HG03432 (cell line): ENCODE measurements at regions not wholly inside any gene's neighbourhood (a gene's known extent, or its start where the extent isn't known, plus 50 kb on each side); places are given as distances from the start of the nearest gene placed in this dataset.

Experiments used
- ATAC-seq: cut with Tn5 transposase; IDR thresholded peaks from one replicate; pipeline ENCODE4 v1.9.1; 2021; ENCODE audit warnings: mild to moderate bottlenecking, moderate library complexity; ENCODE audit not compliant: unreplicated experiment

GRCh38 chr4:114494246-114494803 lies 104.3 kb upstream of the UGT8 start:
- no peak for ATAC-seq

- no peak for ATAC-seq
Measured at GRCh38 chr4:114495471-114495928, 103.1 kb upstream of the UGT8 start.

DNA sequence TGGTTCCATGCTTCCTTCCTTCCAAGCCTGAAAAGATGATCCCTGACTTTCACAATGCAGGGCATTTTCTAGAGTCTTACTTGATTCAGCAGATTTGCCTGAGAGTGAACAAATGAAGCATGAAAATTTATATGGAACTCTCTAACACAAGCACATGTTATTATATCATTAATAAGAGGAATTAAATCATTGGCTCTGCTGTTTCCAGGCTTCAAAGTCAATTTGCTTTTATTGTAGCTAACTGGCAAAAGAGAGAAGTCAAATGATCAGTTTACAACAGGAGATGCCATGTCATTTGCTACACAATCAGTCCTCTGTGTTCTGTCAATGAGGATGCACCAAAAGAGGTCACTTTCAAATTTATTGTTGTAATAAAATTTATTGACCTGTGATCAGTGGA lies 101.5 kb upstream of the UGT8 start:
- no peak for ATAC-seq

- ATAC-seq: no peak
Measured at GRCh38 chr4:114509340-114509739, 89.3 kb upstream of the UGT8 start.

GRCh38 chr4:114512595-114513295 lies 85.9 kb upstream of the UGT8 start:
- no peak for ATAC-seq

- no peak for ATAC-seq
Measured at GRCh38 chr4:114519368-114519767, 79.2 kb upstream of the UGT8 start.

GRCh38 chr4:114527170-114527569 lies 71.4 kb upstream of the UGT8 start:
- ATAC-seq: no peak

DNA sequence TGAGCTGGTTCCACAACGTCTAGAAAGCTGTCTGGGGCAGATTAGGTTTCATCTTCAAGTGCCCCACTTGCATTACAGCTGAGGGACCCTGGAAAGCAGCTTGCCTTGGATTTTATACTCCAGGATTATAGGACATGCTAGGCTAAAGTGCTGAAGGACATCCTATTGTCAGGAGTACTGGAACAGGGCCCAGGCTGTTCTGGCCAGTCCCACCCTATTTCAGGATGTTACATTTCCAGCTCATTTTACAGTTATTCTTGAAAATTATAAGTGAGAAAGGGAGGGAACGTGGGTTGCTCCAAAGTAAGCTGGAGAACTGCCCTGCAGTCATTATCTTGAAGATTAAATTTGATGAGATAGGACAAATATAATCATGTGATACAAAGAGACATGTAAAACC lies 71.0 kb upstream of the UGT8 start:
- no peak for ATAC-seq

DNA sequence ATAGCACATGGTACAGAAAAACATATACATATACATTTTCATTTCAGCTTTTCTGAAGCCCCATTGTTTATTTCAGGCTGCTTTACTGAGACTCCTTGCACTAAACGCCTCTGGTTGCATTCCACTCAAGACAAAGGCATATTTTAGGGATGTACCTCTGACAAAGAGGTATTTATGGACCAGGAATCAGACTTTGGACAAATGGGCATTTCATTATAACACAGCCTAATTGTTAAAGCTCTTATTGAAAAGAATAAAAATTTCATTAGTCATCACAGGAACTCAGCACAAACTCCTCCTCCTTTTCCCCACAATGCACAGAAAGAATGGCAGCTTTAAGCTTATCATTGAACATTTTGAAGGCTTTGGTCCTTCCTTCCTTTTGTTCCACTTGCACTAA lies 62.9 kb upstream of the UGT8 start:
- no peak for ATAC-seq

GRCh38 chr4:114537352-114537751 lies 61.3 kb upstream of the UGT8 start:
- no peak for ATAC-seq

DNA sequence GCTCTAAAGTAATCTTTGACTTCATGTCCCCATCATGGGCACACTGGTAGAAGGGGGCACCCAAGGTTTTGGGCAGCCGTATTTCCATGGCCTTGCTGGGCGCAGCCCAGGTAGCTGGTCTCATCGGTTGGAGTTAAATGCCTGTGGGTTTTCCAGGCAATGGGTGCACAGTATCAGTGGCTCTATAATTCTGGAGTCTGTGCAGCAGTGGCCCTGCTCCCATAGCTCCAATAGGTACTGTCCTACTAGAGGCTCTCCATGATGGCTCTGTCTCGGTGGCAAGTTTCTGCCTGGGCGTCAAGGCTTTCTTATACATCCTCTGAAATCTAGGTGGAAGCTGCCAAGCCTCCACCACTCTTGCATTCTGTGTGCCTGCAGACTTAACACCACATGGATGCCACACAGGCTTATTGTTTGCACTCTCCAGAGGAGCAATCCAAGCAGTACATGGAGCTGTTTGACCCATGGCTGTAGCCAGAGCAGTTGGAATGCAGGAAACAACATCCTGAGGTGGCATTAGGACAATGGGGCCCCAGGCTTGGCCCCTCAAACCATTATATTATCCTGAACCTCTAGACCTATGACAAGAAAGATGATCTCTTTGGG lies 60.5 kb upstream of the UGT8 start:
- no peak for ATAC-seq

- ATAC-seq: no peak
Measured at GRCh38 chr4:114539985-114540384, 58.6 kb upstream of the UGT8 start.

DNA sequence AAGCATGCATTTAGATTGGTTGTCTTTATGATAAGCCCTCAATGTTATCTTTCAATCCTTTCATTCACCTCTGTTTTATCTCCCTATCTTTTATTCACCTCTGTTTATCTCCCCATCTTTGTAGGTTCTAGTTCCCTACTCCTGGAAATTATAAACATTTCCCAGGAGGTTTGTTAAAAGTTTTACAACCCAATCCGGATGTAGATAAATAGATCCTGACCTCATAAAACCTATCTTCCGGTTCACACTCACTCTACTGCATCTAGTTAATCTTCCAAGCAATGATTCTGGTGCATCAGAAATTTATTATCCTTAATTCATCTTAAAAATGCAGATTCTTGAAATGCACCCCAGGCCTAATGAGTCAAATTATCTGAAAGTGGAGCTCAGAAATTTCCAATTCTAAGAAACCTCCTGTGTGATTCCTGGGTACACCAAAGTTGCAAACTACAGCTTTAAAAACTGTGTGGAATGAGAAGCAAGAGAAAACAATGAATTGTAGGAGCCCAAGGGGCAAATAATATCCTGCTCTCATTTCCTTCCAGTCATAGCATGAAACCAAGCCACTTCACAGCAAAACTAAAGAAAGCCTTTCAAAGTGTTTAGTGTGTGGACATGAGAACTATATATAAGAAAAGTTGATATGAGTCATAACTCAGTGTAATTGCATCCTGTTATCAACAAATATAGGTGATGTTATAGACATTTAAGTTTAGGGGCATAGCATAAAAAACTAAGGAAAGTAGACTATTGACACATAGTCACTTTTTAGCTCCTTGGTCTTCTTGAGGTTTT lies 51.1 kb upstream of the UGT8 start:
- ATAC-seq: peak; percentile 48
